ENCODE measurements at regions not wholly inside any gene's neighbourhood (a gene's known extent, or its start where the extent isn't known, plus 50 kb on each side); places are given as distances from the start of the nearest gene placed in this dataset.

DNA sequence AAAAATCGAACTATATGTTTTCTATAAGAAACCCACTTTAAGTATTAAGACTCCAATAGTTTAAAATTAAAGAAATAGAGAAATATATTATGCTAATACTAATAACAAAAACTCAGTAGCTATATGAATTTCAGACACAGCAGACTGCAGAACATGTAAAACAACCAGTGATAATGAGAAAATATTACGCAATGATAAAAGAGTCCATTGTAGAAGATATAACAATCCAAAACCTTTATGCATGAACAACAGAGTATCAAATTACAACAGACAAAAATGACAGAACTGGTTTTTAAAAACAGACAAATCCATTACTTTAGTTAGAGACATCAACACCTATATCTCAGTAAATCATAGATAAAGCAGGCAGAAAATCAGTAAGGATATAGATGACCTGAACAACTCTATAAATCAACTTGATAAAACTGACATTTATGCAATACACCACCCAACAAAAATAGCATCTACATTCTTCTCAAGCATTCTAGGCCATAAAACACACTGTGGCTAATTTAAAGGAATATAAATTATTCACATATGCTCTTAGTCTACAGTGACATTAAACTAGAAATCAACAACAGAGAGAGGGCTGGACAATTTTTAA lies 669.5 kb upstream of the GHITM start:
- TF ChIP-seq ZNF274 (IDR thresholded peaks at IDR 0.05; ENCODE audit: low read depth, low read length) (no peak), CEBPB (IDR thresholded peaks at IDR 0.05; ENCODE audit: low read depth) (no peak), CTCF (IDR thresholded peaks at IDR 0.05 in 2 of 3, conservative IDR thresholded peaks at IDR 0.05 in 1 of 3; ENCODE audit: borderline replicate concordance in 1 of 3, insufficient read depth in 1 of 3, low read depth in 2 of 3, low read length in 2 of 3) (no peak), JUND (IDR thresholded peaks at IDR 0.05) (no peak)

All from HCT116 (cell line).